ENCODE measurements at regions not wholly inside any gene's neighbourhood (a gene's known extent, or its start where the extent isn't known, plus 50 kb on each side); places are given as distances from the start of the nearest gene placed in this dataset.

DNA sequence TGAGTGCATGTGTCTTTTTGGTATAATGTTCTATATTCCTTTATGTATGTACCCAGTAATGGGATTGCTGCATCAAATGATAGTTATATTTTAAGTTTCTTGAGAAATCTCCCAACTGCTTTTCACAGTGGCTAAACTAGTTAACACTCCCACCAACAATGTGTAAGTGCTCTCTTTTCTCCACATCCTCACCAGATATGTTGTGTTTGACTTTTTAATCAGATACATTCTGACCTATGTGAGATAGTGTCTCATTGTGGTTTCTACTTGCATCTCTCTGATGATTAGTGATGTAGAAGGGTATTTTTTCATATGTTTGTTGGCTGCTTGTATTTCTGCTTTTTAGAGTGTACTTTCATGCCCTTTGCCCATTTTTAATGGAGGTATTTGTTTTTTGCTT lies 62.8 kb upstream of the ALG10B start:
- Histone ChIP-seq H4K20me1 (ENCODE audit: insufficient read depth) (no peaks in the 10 kb centered on the region), H3K27me3 (ENCODE audit: insufficient read depth) (no peaks in the 10 kb centered on the region), H3F3A (replicated peaks; ENCODE audit: insufficient read depth) (no peaks in the 10 kb centered on the region), H3K4me1 (ENCODE audit: control insufficient read depth in 1 of 2, insufficient read depth in 2 of 2, low read depth in 1 of 2, low read length in 1 of 2) (no peaks in the 10 kb centered on the region), H3K9ac (no peak overlapping the region), H3K4me2 (no peak overlapping the region), H3K36me3 (replicated peaks in 1 of 2; ENCODE audit: control insufficient read depth in 1 of 2, insufficient read depth in 2 of 2, low read length in 1 of 2) (no peaks in the 10 kb centered on the region), H3K9me2 (no peaks in the 10 kb centered on the region), H3K79me2 (ENCODE audit: insufficient read depth) (no peaks in the 10 kb centered on the region), H3K4me3 (ENCODE audit: low read depth in 2 of 2, low read length in 1 of 2) (no peak overlapping the region), H3K9me3 (no peaks in the 10 kb centered on the region), H3K27ac (ENCODE audit: low read depth in 2 of 2, low read length in 1 of 2) (no peak overlapping the region), H2AFZ (ENCODE audit: low read depth) (no peak overlapping the region)
- TF ChIP-seq, protein P1, sequence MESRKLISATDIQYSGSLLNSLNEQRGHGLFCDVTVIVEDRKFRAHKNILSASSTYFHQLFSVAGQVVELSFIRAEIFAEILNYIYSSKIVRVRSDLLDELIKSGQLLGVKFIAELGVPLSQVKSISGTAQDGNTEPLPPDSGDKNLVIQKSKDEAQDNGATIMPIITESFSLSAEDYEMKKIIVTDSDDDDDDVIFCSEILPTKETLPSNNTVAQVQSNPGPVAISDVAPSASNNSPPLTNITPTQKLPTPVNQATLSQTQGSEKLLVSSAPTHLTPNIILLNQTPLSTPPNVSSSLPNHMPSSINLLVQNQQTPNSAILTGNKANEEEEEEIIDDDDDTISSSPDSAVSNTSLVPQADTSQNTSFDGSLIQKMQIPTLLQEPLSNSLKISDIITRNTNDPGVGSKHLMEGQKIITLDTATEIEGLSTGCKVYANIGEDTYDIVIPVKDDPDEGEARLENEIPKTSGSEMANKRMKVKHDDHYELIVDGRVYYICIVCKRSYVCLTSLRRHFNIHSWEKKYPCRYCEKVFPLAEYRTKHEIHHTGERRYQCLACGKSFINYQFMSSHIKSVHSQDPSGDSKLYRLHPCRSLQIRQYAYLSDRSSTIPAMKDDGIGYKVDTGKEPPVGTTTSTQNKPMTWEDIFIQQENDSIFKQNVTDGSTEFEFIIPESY (IDR thresholded peaks at IDR 0.05; ENCODE audit: borderline replicate concordance, low read depth): no peak
- no peak for TF ChIP-seq MXI1 (IDR thresholded peaks at IDR 0.05; ENCODE audit: low read depth, low read length)
- TF ChIP-seq FOXM1 (IDR thresholded peaks at IDR 0.05; ENCODE audit: low read depth): no peak
- no peak for TF ChIP-seq MEF2A (IDR thresholded peaks at IDR 0.05; ENCODE audit: borderline replicate concordance, low read depth)
- no peak for TF ChIP-seq CHD2 (IDR thresholded peaks at IDR 0.05; ENCODE audit: low read length, partially characterized antibody)
- TF ChIP-seq, protein P2, sequence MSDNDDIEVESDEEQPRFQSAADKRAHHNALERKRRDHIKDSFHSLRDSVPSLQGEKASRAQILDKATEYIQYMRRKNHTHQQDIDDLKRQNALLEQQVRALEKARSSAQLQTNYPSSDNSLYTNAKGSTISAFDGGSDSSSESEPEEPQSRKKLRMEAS (IDR thresholded peaks at IDR 0.05; ENCODE audit: low read depth): no peak
- TF ChIP-seq RCOR1 (IDR thresholded peaks at IDR 0.05; ENCODE audit: low read length): no peak
- TF ChIP-seq, protein P3, sequence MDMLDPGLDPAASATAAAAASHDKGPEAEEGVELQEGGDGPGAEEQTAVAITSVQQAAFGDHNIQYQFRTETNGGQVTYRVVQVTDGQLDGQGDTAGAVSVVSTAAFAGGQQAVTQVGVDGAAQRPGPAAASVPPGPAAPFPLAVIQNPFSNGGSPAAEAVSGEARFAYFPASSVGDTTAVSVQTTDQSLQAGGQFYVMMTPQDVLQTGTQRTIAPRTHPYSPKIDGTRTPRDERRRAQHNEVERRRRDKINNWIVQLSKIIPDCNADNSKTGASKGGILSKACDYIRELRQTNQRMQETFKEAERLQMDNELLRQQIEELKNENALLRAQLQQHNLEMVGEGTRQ (IDR thresholded peaks at IDR 0.05; ENCODE audit: borderline replicate concordance, low read depth, low read length): no peak
- no peak for TF ChIP-seq TEAD4 (IDR thresholded peaks at IDR 0.05; ENCODE audit: borderline replicate concordance, insufficient read depth)
- TF ChIP-seq YY1 (IDR thresholded peaks at IDR 0.05; ENCODE audit: low read depth): no peak
- DNase-seq: no peak
- POLR2A ChIA-PET: no interaction called here
- CTCF ChIA-PET: no interaction called here

DNA sequence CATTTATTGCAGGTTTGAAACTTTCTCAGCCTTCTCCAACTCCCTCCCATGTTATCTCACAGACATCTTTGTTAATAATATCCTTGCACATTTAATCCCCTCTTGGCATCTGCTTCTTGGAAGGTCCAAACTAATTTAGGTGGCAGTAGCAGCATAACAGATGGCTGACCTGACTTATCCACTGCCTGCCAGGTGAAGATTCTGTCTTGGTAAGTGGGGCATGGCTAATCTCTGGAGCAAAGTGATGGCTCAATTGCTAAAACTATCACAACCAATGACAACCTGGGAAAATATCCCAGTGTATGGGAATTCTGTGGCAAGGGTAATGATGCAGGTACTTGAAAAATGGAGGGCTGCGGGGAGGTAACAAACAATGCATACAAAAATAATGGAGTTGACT lies 58.2 kb upstream of the ALG10B start:
- H3F3A ChIP-seq (replicated peaks; ENCODE audit: insufficient read depth): no peaks in the 10 kb centered on the region
- 0% methylated on average over 1 of the region's 1 CpG for WGBS (ENCODE audit: low lambda C conversion rate)

More for the DNA sequence above, 58.2 kb upstream of the ALG10B start:
- H3K4me2 ChIP-seq: no peak overlapping the region
- H3K4me3 ChIP-seq (ENCODE audit: low read depth in 2 of 2, low read length in 1 of 2): no peak overlapping the region
- ChIA-PET POLR2A (no interaction called here), CTCF (no interaction called here)
- no peaks in the 10 kb centered on the region for H3K79me2 ChIP-seq (ENCODE audit: insufficient read depth)
- no peaks in the 10 kb centered on the region for H3K9me3 ChIP-seq
- H2AFZ ChIP-seq (ENCODE audit: low read depth): no peak overlapping the region
- DNase-seq: no peak
- H4K20me1 ChIP-seq (ENCODE audit: insufficient read depth): no peaks in the 10 kb centered on the region
- no peaks in the 10 kb centered on the region for H3K36me3 ChIP-seq (replicated peaks in 1 of 2; ENCODE audit: control insufficient read depth in 1 of 2, insufficient read depth in 2 of 2, low read length in 1 of 2)
- H3K9me2 ChIP-seq: no peaks in the 10 kb centered on the region
- no peak overlapping the region for H3K9ac ChIP-seq
- H3K27me3 ChIP-seq (ENCODE audit: insufficient read depth): no peaks in the 10 kb centered on the region
- TF ChIP-seq CHD2 (IDR thresholded peaks at IDR 0.05; ENCODE audit: low read length, partially characterized antibody) (no peak), SIN3A (IDR thresholded peaks at IDR 0.05; ENCODE audit: borderline replicate concordance, low read depth, low read length) (no peak), GABPA (IDR thresholded peaks at IDR 0.05; ENCODE audit: low read depth) (no peak), EZH2phosphoT487 (IDR thresholded peaks at IDR 0.05; ENCODE audit: borderline replicate concordance, low read depth) (no peak), RAD21 (IDR thresholded peaks at IDR 0.05; ENCODE audit: low read length) (no peak), FOXJ3 (CRISPR knock-in tag; IDR thresholded peaks at IDR 0.05) (no peak)
- TF ChIP-seq, protein P4, sequence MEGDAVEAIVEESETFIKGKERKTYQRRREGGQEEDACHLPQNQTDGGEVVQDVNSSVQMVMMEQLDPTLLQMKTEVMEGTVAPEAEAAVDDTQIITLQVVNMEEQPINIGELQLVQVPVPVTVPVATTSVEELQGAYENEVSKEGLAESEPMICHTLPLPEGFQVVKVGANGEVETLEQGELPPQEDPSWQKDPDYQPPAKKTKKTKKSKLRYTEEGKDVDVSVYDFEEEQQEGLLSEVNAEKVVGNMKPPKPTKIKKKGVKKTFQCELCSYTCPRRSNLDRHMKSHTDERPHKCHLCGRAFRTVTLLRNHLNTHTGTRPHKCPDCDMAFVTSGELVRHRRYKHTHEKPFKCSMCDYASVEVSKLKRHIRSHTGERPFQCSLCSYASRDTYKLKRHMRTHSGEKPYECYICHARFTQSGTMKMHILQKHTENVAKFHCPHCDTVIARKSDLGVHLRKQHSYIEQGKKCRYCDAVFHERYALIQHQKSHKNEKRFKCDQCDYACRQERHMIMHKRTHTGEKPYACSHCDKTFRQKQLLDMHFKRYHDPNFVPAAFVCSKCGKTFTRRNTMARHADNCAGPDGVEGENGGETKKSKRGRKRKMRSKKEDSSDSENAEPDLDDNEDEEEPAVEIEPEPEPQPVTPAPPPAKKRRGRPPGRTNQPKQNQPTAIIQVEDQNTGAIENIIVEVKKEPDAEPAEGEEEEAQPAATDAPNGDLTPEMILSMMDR (IDR thresholded peaks at IDR 0.05): no peak
- TF ChIP-seq, protein P3 (IDR thresholded peaks at IDR 0.05; ENCODE audit: borderline replicate concordance, low read depth, low read length): no peak
- H3K27ac ChIP-seq (ENCODE audit: low read depth in 2 of 2, low read length in 1 of 2): no peak overlapping the region
- no peaks in the 10 kb centered on the region for H3K4me1 ChIP-seq (ENCODE audit: control insufficient read depth in 1 of 2, insufficient read depth in 2 of 2, low read depth in 1 of 2, low read length in 1 of 2)

Data from SK-N-SH (cell line).